ENCODE measurements at regions not wholly inside any gene's neighbourhood (a gene's known extent, or its start where the extent isn't known, plus 50 kb on each side); places are given as distances from the start of the nearest gene placed in this dataset.

GRCh38 chr18:47549021-47549540, 297.6 kb upstream of the SKOR2 start:
- no peak for TF ChIP-seq POLR2AphosphoS5 (IDR thresholded peaks at IDR 0.05; ENCODE audit: low read depth)
- TF ChIP-seq, protein P1, sequence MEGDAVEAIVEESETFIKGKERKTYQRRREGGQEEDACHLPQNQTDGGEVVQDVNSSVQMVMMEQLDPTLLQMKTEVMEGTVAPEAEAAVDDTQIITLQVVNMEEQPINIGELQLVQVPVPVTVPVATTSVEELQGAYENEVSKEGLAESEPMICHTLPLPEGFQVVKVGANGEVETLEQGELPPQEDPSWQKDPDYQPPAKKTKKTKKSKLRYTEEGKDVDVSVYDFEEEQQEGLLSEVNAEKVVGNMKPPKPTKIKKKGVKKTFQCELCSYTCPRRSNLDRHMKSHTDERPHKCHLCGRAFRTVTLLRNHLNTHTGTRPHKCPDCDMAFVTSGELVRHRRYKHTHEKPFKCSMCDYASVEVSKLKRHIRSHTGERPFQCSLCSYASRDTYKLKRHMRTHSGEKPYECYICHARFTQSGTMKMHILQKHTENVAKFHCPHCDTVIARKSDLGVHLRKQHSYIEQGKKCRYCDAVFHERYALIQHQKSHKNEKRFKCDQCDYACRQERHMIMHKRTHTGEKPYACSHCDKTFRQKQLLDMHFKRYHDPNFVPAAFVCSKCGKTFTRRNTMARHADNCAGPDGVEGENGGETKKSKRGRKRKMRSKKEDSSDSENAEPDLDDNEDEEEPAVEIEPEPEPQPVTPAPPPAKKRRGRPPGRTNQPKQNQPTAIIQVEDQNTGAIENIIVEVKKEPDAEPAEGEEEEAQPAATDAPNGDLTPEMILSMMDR (conservative IDR thresholded peaks at IDR 0.05; ENCODE audit: low read depth in 2 of 2): no peak
- no peak for TF ChIP-seq ZNF114 (CRISPR knock-in tag; IDR thresholded peaks at IDR 0.05)
- TF ChIP-seq EZH2 (IDR thresholded peaks at IDR 0.05; ENCODE audit: low read depth, unreplicated experiment): no peak
- TF ChIP-seq, protein P2, sequence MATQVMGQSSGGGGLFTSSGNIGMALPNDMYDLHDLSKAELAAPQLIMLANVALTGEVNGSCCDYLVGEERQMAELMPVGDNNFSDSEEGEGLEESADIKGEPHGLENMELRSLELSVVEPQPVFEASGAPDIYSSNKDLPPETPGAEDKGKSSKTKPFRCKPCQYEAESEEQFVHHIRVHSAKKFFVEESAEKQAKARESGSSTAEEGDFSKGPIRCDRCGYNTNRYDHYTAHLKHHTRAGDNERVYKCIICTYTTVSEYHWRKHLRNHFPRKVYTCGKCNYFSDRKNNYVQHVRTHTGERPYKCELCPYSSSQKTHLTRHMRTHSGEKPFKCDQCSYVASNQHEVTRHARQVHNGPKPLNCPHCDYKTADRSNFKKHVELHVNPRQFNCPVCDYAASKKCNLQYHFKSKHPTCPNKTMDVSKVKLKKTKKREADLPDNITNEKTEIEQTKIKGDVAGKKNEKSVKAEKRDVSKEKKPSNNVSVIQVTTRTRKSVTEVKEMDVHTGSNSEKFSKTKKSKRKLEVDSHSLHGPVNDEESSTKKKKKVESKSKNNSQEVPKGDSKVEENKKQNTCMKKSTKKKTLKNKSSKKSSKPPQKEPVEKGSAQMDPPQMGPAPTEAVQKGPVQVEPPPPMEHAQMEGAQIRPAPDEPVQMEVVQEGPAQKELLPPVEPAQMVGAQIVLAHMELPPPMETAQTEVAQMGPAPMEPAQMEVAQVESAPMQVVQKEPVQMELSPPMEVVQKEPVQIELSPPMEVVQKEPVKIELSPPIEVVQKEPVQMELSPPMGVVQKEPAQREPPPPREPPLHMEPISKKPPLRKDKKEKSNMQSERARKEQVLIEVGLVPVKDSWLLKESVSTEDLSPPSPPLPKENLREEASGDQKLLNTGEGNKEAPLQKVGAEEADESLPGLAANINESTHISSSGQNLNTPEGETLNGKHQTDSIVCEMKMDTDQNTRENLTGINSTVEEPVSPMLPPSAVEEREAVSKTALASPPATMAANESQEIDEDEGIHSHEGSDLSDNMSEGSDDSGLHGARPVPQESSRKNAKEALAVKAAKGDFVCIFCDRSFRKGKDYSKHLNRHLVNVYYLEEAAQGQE (IDR thresholded peaks at IDR 0.05; ENCODE audit: unreplicated experiment): no peak
- no peak for TF ChIP-seq ZNF331 (CRISPR knock-in tag; IDR thresholded peaks at IDR 0.05; ENCODE audit: low read depth)
- TF ChIP-seq JUNB (IDR thresholded peaks at IDR 0.05; ENCODE audit: unreplicated experiment): no peak
- TF ChIP-seq EZH2phosphoT487 (IDR thresholded peaks at IDR 0.05; ENCODE audit: unreplicated experiment): no peak
- no peak for TF ChIP-seq CREB1 (CRISPR knock-in tag; IDR thresholded peaks at IDR 0.05; ENCODE audit: low read depth)
- no peak for TF ChIP-seq NANOG (IDR thresholded peaks at IDR 0.05; ENCODE audit: borderline replicate concordance)
- TF ChIP-seq STAT1 (IDR thresholded peaks at IDR 0.05; ENCODE audit: unreplicated experiment): no peak
- TF ChIP-seq, protein P3, sequence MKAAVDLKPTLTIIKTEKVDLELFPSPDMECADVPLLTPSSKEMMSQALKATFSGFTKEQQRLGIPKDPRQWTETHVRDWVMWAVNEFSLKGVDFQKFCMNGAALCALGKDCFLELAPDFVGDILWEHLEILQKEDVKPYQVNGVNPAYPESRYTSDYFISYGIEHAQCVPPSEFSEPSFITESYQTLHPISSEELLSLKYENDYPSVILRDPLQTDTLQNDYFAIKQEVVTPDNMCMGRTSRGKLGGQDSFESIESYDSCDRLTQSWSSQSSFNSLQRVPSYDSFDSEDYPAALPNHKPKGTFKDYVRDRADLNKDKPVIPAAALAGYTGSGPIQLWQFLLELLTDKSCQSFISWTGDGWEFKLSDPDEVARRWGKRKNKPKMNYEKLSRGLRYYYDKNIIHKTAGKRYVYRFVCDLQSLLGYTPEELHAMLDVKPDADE (IDR thresholded peaks at IDR 0.05): no peak
